ENCODE measurements at regions not wholly inside any gene's neighbourhood (a gene's known extent, or its start where the extent isn't known, plus 50 kb on each side); places are given as distances from the start of the nearest gene placed in this dataset.
A peak's percentile ranks its signal among the peaks of the same experiment; 100 is the strongest.
"Not testable (repeated sequence)": the region's sequence is repeated elsewhere in the genome, so short reads cannot be mapped to it uniquely, and the experiment has no call there.

DNA sequence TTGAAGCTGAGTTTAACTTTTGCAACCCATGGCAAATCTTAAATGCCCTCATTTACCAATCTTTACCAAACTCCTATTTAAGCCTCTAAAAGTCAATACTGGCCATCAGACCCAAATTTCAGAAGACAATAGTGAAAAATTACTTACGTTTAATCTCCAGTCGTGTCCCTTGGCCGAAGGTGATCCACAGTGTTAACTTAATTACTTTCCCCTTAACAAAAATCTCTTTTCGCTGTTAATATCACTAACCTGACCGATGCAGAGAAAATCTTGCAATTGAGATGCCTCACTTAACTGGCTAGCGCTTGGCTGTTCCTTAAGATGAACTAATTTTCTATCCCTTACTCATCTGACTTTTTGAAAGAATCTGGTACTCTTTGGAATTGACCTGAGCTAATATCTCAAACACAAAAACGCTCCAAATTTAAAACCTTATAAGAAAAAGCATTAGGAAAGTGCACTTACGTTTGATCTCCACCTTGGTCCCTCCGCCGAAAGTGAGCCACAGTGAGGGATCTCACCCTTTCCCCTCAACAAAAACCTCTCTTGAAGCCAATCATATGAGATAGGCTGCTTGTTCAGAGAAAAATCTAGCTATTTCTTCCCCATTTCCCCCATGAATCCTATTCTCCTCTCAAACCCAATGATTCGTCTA, 169.1 kb downstream of the RPIA start:
- no peak for DNase-seq (ENCODE audit: low read depth in 2 of 2)

DNA sequence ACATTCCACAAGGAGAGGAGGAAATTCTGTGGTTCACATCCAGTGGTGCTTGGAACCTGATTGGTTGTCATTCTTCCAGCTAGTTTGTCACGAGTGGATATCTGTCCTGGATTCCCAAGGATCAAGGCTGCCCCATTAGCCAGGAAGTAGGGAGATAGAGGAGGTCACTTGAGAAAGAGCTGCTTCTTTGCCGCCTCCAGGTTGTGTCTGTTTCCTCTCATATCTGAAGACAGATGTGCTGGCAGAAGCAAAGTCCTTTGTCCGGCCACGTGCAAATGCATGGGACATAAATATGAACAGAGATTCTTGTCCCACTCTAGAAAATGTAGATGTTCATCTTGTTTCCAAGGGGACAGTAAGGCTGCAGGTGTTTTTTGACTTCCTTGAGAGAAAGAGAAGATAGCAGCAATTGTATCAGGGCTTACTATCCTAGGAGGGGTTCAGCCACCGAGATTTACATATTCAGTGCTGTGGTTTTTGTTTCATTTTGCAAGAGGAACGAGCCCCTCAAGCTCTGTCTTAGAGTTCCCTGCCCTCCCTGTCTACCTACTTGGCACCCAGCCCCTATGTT, 174.4 kb downstream of the RPIA start:
- DNase-seq (ENCODE audit: low read depth in 2 of 2), result no peak

DNA sequence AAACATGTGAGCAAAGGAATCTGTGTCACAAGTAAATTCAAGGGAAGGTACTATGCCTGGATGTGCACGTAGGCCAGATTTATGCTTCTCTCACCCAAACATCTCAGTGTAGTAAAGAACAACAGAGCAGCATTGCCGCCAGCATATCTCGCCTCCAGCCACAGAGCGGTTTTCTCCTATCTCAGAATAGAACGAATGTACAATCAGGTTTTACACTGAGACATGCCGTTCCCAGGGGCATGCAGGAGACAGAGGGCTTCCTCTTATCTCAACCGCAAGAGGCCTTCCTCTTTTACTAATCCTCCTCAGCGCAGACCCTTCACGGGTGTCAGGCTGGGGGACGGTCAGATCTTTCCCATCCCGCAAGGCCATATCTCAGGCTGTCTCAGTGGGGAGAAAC, 175.3 kb downstream of the RPIA start:
- no peak for DNase-seq (ENCODE audit: low read depth in 2 of 2)

DNA sequence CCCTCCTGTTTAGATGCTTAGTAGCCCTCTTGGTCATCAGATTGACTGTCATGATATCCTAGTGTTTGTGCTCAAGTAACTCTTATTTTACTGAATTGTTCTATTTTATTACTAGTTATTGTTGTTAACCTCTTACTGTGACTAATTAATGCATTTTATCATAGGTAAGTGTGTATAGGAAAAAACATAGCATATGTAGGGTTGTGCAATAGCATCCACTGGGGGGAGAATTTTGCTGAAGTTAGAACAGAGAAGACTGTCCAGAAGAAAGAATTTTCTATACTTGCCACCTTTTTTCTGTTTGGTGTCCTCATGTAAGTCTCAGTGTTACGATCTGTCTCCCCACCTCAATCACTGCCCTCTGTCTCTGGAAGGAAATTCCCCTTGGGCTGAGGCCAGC, 177.4 kb downstream of the RPIA start:
- no peak for DNase-seq (ENCODE audit: low read depth in 2 of 2)

- DNase-seq (ENCODE audit: low read depth in 2 of 2), result no peak
Observed at GRCh38 chr2:88870267-88870839, 178.9 kb downstream of the RPIA start.

- no peak for DNase-seq (ENCODE audit: low read depth in 2 of 2)
Observed at GRCh38 chr2:88871336-88871735, 179.9 kb downstream of the RPIA start.

DNA sequence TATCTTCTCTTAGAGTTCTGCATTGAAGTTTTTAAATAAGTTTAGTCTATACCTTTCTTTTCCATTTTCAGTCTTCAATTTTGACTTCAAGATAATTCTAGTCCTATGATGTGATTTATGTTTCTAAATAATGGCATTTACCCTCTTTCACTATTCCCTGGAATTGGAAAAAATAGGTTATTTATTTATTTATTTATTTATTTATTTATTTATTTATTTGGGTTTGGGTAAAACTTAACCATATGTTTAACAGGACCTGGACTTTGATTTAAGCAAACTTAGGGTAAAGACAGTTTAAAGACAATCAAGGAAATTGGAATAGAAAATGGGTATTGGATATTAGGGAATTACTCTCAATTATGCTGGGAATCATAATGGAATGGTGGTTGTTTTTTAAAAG, 182.1 kb downstream of the RPIA start:
- no peak for DNase-seq (ENCODE audit: low read depth in 2 of 2)

DNA sequence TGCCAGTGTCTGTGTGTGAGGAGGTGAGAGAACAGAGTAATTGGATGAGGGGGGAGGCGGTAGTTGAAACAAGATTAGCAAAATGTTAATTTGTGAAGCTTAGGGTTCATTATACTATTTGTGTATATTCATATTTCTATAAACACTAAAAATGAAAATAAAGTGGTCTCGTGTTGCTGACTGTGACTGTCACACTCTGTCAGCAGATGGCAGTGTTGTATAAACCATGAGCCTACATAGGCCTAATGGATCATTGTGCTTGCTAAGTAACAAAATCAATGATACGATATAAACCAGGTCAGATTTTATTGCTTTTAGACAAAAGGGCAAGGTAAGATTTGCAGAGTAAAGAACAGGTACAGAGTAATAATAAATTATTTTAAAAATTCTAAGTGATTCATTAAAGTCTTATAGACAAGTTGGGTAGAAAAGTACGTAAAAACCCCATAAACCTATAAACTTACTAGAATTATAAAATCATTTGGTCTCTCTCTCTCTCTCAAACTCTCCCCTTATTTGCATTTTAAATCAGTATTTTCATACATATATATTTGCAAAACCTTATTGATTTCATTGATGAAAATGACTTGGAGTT, 182.7 kb downstream of the RPIA start:
- DNase-seq (ENCODE audit: low read depth in 2 of 2), result peak; percentile 8 to 17

- no peak for DNase-seq (ENCODE audit: low read depth in 2 of 2)
Observed at GRCh38 chr2:88875736-88876135, 184.3 kb downstream of the RPIA start.

DNA sequence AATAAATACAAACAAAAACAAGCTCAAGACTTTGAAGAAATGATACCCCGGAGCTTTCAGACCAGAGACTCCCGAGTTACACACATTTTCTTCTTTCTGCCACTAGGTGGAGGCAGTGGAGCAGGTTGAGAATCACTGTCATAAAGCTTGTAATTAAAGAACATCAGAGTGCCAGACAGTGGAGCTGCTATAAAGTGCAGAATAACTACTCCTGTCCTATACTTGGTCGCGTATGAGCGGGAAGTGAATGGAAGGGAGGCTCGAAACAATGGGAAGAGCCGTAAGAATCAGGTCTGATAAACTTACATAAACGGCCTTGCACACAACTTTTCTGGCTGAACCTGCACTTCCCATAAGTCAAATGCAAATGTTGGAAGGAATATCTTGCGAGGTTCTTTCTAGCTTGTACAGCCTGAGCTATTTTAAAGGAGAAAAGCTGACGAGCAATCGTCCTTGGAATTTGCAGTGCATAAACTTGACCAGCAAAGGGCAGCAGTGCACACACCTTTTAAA, 189.0 kb downstream of the RPIA start:
- DNase-seq (ENCODE audit: low read depth in 2 of 2), result peak; percentile 20

GRCh38 chr2:88885275-88885674, 193.8 kb downstream of the RPIA start:
- no peak for DNase-seq (ENCODE audit: low read depth in 2 of 2)

GRCh38 chr2:88885679-88886416, 194.4 kb downstream of the RPIA start:
- DNase-seq (ENCODE audit: low read depth in 2 of 2), result no peak

DNA sequence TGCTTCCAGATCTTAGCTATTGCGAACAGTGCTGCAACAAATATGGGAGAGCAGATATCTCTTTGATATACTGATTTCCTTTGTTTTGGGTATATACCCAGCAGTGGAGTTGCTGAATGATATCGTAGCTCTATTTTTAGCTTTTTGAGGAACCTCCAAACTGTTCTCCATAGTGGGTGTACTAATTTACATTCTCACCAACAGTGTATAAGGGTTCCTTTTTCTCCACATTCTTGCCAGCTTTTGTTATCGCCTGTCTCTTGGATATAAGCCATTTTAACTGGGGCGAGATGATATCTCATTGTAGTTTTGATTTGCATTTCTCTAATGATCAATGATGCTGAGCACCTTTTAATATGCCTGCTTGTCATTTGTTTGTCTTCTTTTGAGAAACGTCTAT, 196.0 kb downstream of the RPIA start:
- not testable (repeated sequence) for DNase-seq (ENCODE audit: low read depth in 2 of 2)

- DNase-seq (ENCODE audit: low read depth in 2 of 2), result no peak
Observed at GRCh38 chr2:88892207-88892606, 200.7 kb downstream of the RPIA start.

DNA sequence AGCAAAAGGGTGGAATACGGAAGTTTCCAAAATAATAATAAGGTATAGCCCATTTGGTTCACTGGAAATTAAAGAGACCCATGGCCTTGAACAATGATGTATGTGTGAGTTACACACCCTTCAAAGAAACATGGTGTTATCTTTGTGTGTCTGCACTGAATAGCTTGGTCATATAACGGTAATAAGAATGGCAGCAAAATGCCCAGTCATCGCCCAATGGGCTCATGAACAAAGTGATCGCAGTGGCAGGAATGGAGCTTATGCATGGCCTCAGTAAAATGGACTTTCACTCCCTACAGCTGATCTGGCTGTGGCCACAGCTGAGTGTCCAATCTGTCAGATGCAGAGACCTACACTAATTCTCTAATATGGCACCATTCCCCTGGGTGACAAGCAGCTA, 201.3 kb downstream of the RPIA start:
- no peak for DNase-seq (ENCODE audit: low read depth in 2 of 2)

DNA sequence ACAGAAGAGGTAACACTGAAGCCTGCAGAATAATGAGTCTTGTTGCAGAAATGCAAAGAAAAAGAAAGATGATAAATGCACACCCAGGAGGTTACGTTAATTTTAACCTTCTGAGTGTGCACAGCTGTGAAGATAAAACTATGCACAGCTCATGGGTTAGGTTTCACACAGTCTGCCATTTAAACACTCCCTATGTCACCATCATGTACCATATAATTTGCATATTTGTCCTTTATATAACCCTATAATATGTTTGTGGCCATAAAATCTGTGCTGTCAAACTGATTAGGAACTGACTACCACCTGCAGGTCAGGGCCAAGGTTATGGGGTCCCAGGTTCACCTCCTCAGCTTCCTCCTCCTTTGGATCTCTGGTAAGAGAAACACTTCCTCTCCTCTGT, 205.5 kb downstream of the RPIA start:
- DNase-seq (ENCODE audit: low read depth in 2 of 2), result no peak

DNA sequence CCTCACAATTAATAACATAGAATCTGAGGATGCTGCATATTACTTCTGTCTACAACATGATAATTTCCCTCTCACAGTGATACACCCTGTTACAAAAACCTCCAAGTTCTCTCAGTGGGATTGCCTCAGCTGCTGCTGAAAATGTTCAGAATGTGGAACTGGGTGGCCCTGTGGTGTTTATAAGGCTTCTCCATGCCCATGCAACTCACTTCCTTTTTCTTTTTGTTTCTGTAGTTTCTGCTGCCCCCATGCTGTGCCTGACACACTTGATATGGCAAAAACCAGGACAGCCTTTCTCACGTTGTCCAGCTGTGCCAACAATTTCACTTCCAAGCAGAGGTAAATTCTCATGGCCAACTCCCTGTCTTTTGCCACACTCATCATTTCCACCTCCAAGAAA, 206.2 kb downstream of the RPIA start:
- no peak for DNase-seq (ENCODE audit: low read depth in 2 of 2)

DNA sequence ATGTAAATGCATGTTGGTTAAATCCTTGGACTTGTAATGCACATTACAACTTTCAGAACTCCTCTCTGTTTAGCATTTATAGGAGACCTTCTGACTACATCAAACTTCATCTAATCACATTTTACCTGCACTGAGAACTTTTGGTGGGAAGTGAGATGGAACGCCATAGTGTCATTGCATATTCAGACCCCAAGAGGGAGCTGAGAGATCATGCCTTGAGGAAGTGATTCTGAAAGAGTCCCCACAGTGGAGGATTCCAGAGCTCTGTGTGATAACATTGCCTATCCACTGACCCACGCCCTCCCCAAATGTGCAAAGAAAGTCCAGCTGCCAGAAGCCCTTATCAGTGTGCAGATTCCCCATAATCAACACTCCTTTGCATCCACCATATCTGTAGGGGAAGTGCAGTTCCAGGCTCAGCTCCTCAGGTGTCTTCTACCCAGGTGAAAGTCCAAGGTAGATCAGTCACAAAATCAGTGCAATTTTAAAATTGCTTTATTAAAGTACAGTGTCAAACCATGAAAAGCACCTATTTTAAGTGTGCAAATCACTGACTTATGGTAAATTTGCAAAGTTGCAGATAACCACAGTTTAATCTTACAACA, 212.4 kb downstream of the RPIA start:
- peak in 1 of 2 experiments; percentile 4 for DNase-seq (ENCODE audit: low read depth in 2 of 2)

GRCh38 chr2:88913280-88913679, 221.8 kb downstream of the RPIA start:
- no peak for DNase-seq (ENCODE audit: low read depth in 2 of 2)

DNA sequence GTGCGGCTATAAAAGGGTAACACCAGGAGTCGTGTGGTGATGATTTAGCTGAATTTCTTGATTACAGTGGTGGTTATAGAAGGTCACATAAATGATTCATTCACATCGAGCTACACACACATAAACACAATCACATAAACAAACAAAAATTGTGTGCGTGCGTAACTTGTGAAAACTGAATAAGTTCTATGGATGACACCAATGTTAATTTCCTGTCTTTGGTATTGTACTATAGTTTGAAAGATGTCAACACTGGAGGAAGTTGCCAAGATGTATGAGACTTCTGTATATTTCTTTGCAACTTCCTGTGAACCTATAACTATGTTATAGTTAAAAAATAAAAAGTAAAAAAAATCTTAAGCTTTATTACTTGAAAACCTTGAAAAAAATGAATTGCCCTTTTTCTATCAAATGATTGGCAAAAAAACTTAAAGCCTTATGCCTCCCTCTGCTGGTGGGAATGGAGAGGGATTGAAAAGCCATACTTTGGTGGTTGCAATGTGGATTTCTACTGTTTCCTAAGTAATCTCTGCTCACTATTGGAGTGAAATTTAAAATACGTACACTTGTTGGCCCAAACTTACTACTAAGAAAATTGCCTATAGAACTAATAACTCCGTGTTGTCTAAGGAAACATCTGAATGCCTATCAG, 227.7 kb downstream of the RPIA start:
- DNase-seq (ENCODE audit: low read depth in 2 of 2), result no peak

DNA sequence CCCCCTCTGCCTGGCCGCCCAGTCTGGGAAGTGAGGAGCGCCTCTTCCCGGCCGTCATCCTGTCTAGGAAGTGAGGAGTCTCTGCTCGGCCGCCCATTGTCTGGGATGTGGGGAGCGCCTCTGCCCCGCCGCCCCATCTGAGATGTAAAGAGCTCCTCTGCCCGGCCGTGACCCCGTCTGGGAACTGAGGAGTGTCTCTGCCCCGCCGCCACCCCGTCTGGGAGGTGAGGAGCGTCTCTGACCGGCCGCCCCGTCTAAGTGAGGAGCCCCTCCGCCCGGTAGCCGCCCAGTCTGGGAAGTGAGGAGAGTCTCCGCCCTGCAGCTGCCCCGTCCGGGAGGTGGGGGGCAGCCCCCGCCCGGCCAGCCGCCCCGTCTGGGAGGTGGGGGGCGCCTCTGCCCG, 228.9 kb downstream of the RPIA start:
- not testable (repeated sequence) for DNase-seq (ENCODE audit: low read depth in 2 of 2)
